SK-N-SH treated with all-trans-retinoic acid at 6 μM for 48 hours (cell line): ENCODE measurements at regions not wholly inside any gene's neighbourhood (a gene's known extent, or its start where the extent isn't known, plus 50 kb on each side); places are given as distances from the start of the nearest gene placed in this dataset.
"Not testable (repeated sequence)": the region's sequence is repeated elsewhere in the genome, so short reads cannot be mapped to it uniquely, and the experiment has no call there.

Source experiments
- ATAC-seq: fragments of 200-7000 bp; cut with Tn5 transposase; 3 replicates; pipeline ENCODE4 v1.9.1; 2020; ENCODE audit warnings: mild to moderate bottlenecking, moderate library complexity
- SNAI2 ChIP-seq: fragments of 250-450 bp; sonication (Bioruptor Pico); IDR thresholded peaks from 2 replicates; pipeline ENCODE4 v1.5.0; 2020; ENCODE audit warnings: mild to moderate bottlenecking, moderate library complexity

DNA sequence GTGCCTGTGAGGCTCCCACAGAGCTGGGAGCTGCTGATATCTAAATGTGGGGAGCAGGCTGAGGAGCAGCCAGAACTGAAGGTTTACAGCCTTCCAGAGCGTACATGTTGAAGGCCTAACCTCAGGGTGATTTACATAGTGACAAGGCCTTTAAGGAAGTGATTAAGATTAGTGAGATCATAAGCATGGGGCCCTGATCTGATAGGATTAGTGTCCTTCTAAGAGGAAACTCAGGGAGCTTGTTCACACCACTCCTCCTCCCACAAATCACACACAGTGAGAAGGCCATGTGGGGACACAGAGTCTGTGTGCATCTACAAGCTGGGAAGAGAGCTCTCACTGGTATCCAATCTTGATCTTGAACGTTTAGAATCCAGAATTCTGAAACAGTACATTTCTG lies 92.3 kb upstream of the NBPF6 start:
- no peak for TF ChIP-seq SNAI2 (CRISPR knock-in tag)
- TF ChIP-seq, all 23 proteins: peak for 0
- ATAC-seq, result no peak

DNA sequence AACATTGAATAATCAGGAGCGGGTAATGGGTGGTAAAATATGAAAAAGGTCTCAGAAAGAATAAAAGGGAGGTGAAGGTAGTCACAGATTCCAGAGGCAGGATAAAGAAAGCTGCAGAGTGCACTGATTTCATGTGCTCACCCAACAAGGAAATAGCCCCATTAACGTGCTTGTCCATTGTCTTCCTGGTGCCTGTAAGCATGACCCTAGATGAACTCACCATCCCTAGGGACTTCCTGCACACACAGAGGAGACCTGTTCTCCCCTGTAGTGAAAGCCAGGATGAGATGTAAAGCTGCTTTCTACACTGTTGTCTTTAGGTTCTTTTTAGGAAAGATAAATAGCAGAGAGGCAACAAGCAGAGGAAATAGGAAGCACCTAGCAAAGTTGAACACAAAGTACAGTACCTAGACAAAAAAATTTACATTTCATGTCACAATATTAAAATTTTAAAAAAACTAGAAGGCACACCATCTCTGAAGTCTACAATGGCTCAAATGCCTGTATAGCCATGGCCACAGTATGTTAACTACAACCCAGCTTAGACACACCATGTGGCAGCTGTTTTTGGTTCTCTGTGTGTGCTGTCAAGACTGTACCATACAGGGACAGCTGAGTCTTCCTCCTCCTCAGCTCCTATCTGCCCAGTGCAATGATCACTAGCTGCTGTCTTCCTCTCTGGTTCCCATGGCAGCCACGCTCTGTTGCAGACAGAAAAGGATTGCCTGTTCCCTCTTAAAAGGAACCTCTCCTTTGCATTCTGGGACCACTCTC lies 69.9 kb upstream of the NBPF6 start:
- ATAC-seq, result not testable (repeated sequence)
